Ovary (tissue), 3 donors: ENCODE measurements at regions not wholly inside any gene's neighbourhood (a gene's known extent, or its start where the extent isn't known, plus 50 kb on each side); places are given as distances from the start of the nearest gene placed in this dataset.

ENCODE experiments used
- CTCF ChIP-seq, 3 donors: fragments of 450-650 bp in 2 of 3; fragments of 200-600 bp in 1 of 3; IDR thresholded peaks; one replicate each; pipeline versions ENCODE4 v1.5.1 to v1.8.0; 2016 to 2022; ENCODE audit warnings: antibody characterized with exemption in 3 of 3, mild to moderate bottlenecking in 1 of 3
- EP300 ChIP-seq: sonication (generic); formaldehyde crosslinking; IDR thresholded peaks from one replicate; pipeline ENCODE4 v1.6.1; 2017; ENCODE audit warnings: antibody characterized with exemption
- POLR2A ChIP-seq: fragments of 450-650 bp; IDR thresholded peaks from one replicate; pipeline ENCODE4 v1.6.1; 2017; ENCODE audit warnings: antibody characterized with exemption, mild to moderate bottlenecking, moderate library complexity
- donor health status: DM: no; HTN: no; CAD: no.

GRCh38 chr7:153380636-153381035, 621.1 kb downstream of the ACTR3B start:
- no peak for TF ChIP-seq POLR2A
- no peak for TF ChIP-seq CTCF (IDR thresholded peaks at IDR 0.05)
- no peak for TF ChIP-seq EP300
